Endodermal cell (in vitro differentiated cells): ENCODE measurements at regions not wholly inside any gene's neighbourhood (a gene's known extent, or its start where the extent isn't known, plus 50 kb on each side); places are given as distances from the start of the nearest gene placed in this dataset.
A peak's percentile ranks its signal among the peaks of the same experiment; 100 is the strongest.

ENCODE experiments used
- DNase-seq: peaks from one replicate; pipeline ENCODE4 v3.0.0-alpha.2; 2017
- H3K27ac ChIP-seq: 2 replicates; pipeline ENCODE4 v1.5.1; 2013; ENCODE audit warnings: mild to moderate bottlenecking, low read depth, low read length, moderate library complexity
- H3K27me3 ChIP-seq: 2 replicates; pipeline ENCODE4 v1.6.1; 2013; ENCODE audit warnings: mild to moderate bottlenecking, low read length, moderate library complexity; ENCODE audit not compliant: insufficient read depth, control insufficient read depth, poor library complexity, severe bottlenecking
- H3K36me3 ChIP-seq: 2 replicates; pipeline ENCODE4 v1.7.0; 2013; ENCODE audit warnings: mild to moderate bottlenecking, low read length, moderate library complexity; ENCODE audit not compliant: control insufficient read depth, insufficient read depth
- H3K4me1 ChIP-seq: one replicate; pipeline ENCODE4 v1.7.0; 2013; ENCODE audit warnings: low read length; ENCODE audit not compliant: control insufficient read depth, insufficient read depth
- H3K4me3 ChIP-seq: 2 replicates; pipeline ENCODE4 v1.5.1; 2013; ENCODE audit warnings: mild to moderate bottlenecking, low read length, moderate library complexity
- H3K9ac ChIP-seq: 2 replicates; pipeline ENCODE4 v1.6.1; 2013; ENCODE audit warnings: mild to moderate bottlenecking, low read length, moderate library complexity; ENCODE audit not compliant: poor library complexity, severe bottlenecking; ENCODE audit errors: extremely low read depth
- H3K9me3 ChIP-seq: 2 replicates; pipeline ENCODE4 v1.6.1; 2013; ENCODE audit warnings: mild to moderate bottlenecking, low read length, moderate library complexity; ENCODE audit not compliant: control insufficient read depth
- H3K27ac Mint-ChIP-seq: 2 replicates; pipeline ENCODE4 v1.8.0; 2020; ENCODE audit warnings: mixed read lengths
- H3K27me3 Mint-ChIP-seq: 2 replicates; pipeline ENCODE4 v1.8.0; 2021; ENCODE audit warnings: mild to moderate bottlenecking, mixed read lengths; ENCODE audit not compliant: insufficient read depth
- H3K36me3 Mint-ChIP-seq: 2 replicates; pipeline ENCODE4 v1.8.0; 2020; ENCODE audit warnings: low read depth, mixed read lengths
- H3K4me1 Mint-ChIP-seq: 2 replicates; pipeline ENCODE4 v1.8.0; 2020; ENCODE audit warnings: mixed read lengths
- H3K4me3 Mint-ChIP-seq: 2 replicates; pipeline ENCODE4 v1.8.0; 2020; ENCODE audit warnings: mild to moderate bottlenecking, moderate library complexity, mixed read lengths
- H3K9me3 Mint-ChIP-seq: 2 replicates; pipeline ENCODE4 v1.8.0; 2020; ENCODE audit warnings: mild to moderate bottlenecking, mixed read lengths
- CTCF ChIP-seq: fragments of 200-600 bp; sonication (generic); conservative IDR thresholded peaks from 2 replicates; pipeline ENCODE4 v1.5.0; 2021; ENCODE audit warnings: antibody characterized with exemption, mild to moderate bottlenecking
- WGBS, 2 experiments: methylation state at CpG; one replicate each; pipeline versions ENCODE4 v1.1.5 to v1.1.7; 2013; ENCODE audit warnings: missing lambda C conversion rate in 2 of 2, mixed read lengths in 1 of 2; ENCODE audit not compliant: insufficient coverage in 1 of 2, insufficient read length in 1 of 2; 5-methylcytosine and 5-hydroxymethylcytosine counted together

DNA sequence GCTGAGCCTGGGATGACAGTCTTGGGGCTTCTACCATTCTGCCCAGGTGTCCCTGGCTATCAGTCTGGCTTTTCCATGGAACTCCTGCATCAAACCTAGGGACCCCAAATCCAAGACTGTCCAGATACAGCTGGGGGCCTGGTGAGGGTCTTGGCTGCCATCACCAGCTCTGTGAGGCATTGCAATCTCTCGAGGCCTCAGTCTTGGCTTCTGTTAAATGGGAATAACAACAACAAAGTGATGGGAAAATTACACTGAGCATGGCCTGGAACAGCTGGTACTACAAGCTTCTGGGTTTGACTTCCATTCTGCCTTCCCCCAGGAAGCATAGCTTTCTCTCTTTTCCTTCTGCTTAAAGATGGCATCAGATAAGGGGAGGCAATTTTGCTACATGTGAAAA lies 50.0 kb upstream of the LCTL start:
- no peak for DNase-seq
- Mint-ChIP-seq H3K4me1 (peaks cover 34% of the 10 kb centered on the region), H3K36me3 (no peaks in the 10 kb centered on the region), H3K27me3 (no peaks in the 10 kb centered on the region), H3K9me3 (no peaks in the 10 kb centered on the region), H3K4me3 (no peak overlapping the region), H3K27ac (no peak overlapping the region)
- Histone ChIP-seq H3K4me3 (no peak overlapping the region), H3K27ac (no peak overlapping the region), H3K9me3 (no peaks in the 10 kb centered on the region), H3K4me1 (peaks cover 17% of the 10 kb centered on the region), H3K36me3 (no peaks in the 10 kb centered on the region), H3K9ac (no peak overlapping the region), H3K27me3 (no peaks in the 10 kb centered on the region)
- no peak for TF ChIP-seq CTCF
- WGBS, 2 experiments, result 89 to 100% methylated on average over 1 of the region's 1 CpG

GRCh38 chr15:66617137-66618090 lies 51.6 kb upstream of the LCTL start:
- no peaks in the 10 kb centered on the region for H3K9me3 ChIP-seq
- no peak overlapping the region for H3K4me3 ChIP-seq
- H3K27me3 Mint-ChIP-seq, result no peaks in the 10 kb centered on the region
- H3K27me3 ChIP-seq, result no peaks in the 10 kb centered on the region
- H3K27ac ChIP-seq, result peak overlapping the region; percentile 21
- no peak overlapping the region for H3K9ac ChIP-seq
- H3K36me3 Mint-ChIP-seq, result no peaks in the 10 kb centered on the region
- 81 to 84% methylated on average over 10 to 15 of the region's 15 CpGs for WGBS, 2 experiments
- peaks cover 40% of the 10 kb centered on the region for H3K4me1 Mint-ChIP-seq
- no peaks in the 10 kb centered on the region for H3K36me3 ChIP-seq
- DNase-seq, result peak; percentile 62
- no peak for TF ChIP-seq CTCF
- no peak overlapping the region for H3K4me3 Mint-ChIP-seq
- H3K27ac Mint-ChIP-seq, result peak overlapping the region; percentile 68
- H3K9me3 Mint-ChIP-seq, result no peaks in the 10 kb centered on the region
- H3K4me1 ChIP-seq, result peaks cover 21% of the 10 kb centered on the region

- Histone ChIP-seq H3K9me3 (no peaks in the 10 kb centered on the region), H3K9ac (no peak overlapping the region), H3K27ac (no peak overlapping the region), H3K4me1 (peaks cover 21% of the 10 kb centered on the region), H3K4me3 (no peak overlapping the region), H3K36me3 (no peaks in the 10 kb centered on the region), H3K27me3 (no peaks in the 10 kb centered on the region)
- H3K4me1 Mint-ChIP-seq, result peaks cover 41% of the 10 kb centered on the region
- peak; percentile 95 for DNase-seq
- no peak overlapping the region for H3K4me3 Mint-ChIP-seq
- H3K9me3 Mint-ChIP-seq, result no peaks in the 10 kb centered on the region
- H3K36me3 Mint-ChIP-seq, result no peaks in the 10 kb centered on the region
- WGBS, 2 experiments, result 30 to 43% methylated on average over 6 to 17 of the region's 17 CpGs
- peak overlapping the region; percentile 64 for H3K27ac Mint-ChIP-seq
- TF ChIP-seq CTCF, result peak; percentile 93
- no peaks in the 10 kb centered on the region for H3K27me3 Mint-ChIP-seq
Observed at GRCh38 chr15:66619152-66619903, 53.5 kb upstream of the LCTL start.
